Parathyroid adenoma (tissue), 2 donors: ENCODE measurements at regions not wholly inside any gene's neighbourhood (a gene's known extent, or its start where the extent isn't known, plus 50 kb on each side); places are given as distances from the start of the nearest gene placed in this dataset.

Experiments
- H2AFZ ChIP-seq: fragments of 300-600 bp; sonication (generic); one replicate; pipeline ENCODE4 v1.7.0; 2017; ENCODE audit warnings: antibody characterized with exemption, mild to moderate bottlenecking
- H3K27ac ChIP-seq: fragments of 300-600 bp; sonication (generic); one replicate; pipeline ENCODE4 v1.7.0; 2017
- H3K27me3 ChIP-seq: fragments of 300-600 bp; sonication (generic); one replicate; pipeline ENCODE4 v1.7.0; 2017; ENCODE audit warnings: low read length; ENCODE audit not compliant: control insufficient read depth, insufficient read depth
- H3K36me3 ChIP-seq: fragments of 300-600 bp; sonication (generic); one replicate; pipeline ENCODE4 v1.7.0; 2017; ENCODE audit warnings: low read length; ENCODE audit not compliant: control insufficient read depth, insufficient read depth
- H3K4me1 ChIP-seq: fragments of 300-600 bp; sonication (generic); one replicate; pipeline ENCODE4 v1.7.0; 2017; ENCODE audit warnings: control low read depth
- H3K4me2 ChIP-seq: fragments of 300-600 bp; sonication (generic); one replicate; pipeline ENCODE4 v1.7.0; 2017; ENCODE audit warnings: low read length
- H3K4me3 ChIP-seq: fragments of 300-600 bp; sonication (generic); one replicate; pipeline ENCODE4 v1.7.0; 2017; ENCODE audit warnings: low read depth, low read length
- H3K79me2 ChIP-seq: fragments of 300-600 bp; sonication (generic); one replicate; pipeline ENCODE4 v1.7.0; 2017; ENCODE audit warnings: control low read depth
- H3K9ac ChIP-seq: fragments of 300-600 bp; sonication (generic); one replicate; pipeline ENCODE4 v1.7.0; 2017; ENCODE audit warnings: mild to moderate bottlenecking
- H3K9me3 ChIP-seq: fragments of 300-600 bp; sonication (generic); one replicate; pipeline ENCODE4 v1.7.0; 2017; ENCODE audit warnings: low read length; ENCODE audit not compliant: control insufficient read depth
- TF ChIP-seq, protein P1 (sequence below): fragments of 300-600 bp; sonication (generic); IDR thresholded peaks from one replicate; pipeline ENCODE4 v1.7.0; 2017; ENCODE audit warnings: antibody characterized with exemption, mild to moderate bottlenecking
- donor health status: primary hyperparathyroidism.

DNA sequence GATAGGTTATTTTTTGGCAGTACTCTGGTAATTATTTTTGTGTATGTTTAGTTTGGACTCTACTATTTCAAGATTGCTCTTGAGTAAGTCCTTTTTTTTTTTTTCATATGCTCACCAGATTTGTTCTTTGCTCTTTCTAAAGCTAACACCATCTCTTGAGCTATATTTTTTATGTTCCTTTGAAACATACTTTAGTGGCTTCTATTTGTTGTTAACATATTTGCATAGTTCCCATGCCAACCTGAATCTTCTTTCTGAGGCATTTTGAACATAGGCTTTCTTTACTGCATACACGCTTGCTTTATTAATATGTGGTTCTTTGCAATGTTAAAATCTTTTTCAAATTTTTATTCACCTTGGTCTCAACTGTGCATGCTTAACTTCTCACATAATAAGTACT, 1644.9 kb downstream of the SUCLG1 start:
- no peaks in the 10 kb centered on the region for H3K9me3 ChIP-seq
- no peak overlapping the region for H3K27ac ChIP-seq
- peaks cover 2% of the 10 kb centered on the region for H3K36me3 ChIP-seq
- H2AFZ ChIP-seq: no peak overlapping the region
- H3K4me3 ChIP-seq: no peak overlapping the region
- no peak overlapping the region for H3K9ac ChIP-seq
- H3K4me2 ChIP-seq: no peak overlapping the region
- H3K27me3 ChIP-seq: no peaks in the 10 kb centered on the region
- no peaks in the 10 kb centered on the region for H3K4me1 ChIP-seq
- TF ChIP-seq, protein P1, sequence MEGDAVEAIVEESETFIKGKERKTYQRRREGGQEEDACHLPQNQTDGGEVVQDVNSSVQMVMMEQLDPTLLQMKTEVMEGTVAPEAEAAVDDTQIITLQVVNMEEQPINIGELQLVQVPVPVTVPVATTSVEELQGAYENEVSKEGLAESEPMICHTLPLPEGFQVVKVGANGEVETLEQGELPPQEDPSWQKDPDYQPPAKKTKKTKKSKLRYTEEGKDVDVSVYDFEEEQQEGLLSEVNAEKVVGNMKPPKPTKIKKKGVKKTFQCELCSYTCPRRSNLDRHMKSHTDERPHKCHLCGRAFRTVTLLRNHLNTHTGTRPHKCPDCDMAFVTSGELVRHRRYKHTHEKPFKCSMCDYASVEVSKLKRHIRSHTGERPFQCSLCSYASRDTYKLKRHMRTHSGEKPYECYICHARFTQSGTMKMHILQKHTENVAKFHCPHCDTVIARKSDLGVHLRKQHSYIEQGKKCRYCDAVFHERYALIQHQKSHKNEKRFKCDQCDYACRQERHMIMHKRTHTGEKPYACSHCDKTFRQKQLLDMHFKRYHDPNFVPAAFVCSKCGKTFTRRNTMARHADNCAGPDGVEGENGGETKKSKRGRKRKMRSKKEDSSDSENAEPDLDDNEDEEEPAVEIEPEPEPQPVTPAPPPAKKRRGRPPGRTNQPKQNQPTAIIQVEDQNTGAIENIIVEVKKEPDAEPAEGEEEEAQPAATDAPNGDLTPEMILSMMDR: no peak
- H3K79me2 ChIP-seq: no peaks in the 10 kb centered on the region

DNA sequence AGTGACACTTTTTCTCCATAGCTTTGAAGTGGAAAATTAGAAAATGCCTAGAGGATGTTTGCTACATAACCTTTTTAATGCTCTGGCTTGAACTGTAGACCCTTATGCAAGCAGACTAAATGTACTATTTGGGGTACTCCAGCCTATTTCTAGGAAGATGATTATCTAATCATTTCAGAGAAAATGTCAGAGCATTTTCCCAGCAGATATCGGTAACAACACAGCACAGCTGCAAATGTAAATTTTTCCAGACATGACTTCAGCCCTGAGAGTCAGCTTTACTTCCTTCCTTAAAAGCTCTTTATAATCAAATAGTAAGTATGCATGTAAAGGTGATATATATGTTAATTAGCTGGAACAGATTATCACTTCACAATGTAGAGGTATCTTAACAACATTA, 1647.1 kb downstream of the SUCLG1 start:
- no peak overlapping the region for H3K27ac ChIP-seq
- TF ChIP-seq, protein P1: no peak
- H3K4me3 ChIP-seq: no peak overlapping the region
- peaks cover 2% of the 10 kb centered on the region for H3K36me3 ChIP-seq
- H3K4me1 ChIP-seq: no peaks in the 10 kb centered on the region
- no peak overlapping the region for H3K4me2 ChIP-seq
- no peaks in the 10 kb centered on the region for H3K79me2 ChIP-seq
- H3K9me3 ChIP-seq: no peaks in the 10 kb centered on the region
- no peak overlapping the region for H3K9ac ChIP-seq
- no peak overlapping the region for H2AFZ ChIP-seq
- no peaks in the 10 kb centered on the region for H3K27me3 ChIP-seq

DNA sequence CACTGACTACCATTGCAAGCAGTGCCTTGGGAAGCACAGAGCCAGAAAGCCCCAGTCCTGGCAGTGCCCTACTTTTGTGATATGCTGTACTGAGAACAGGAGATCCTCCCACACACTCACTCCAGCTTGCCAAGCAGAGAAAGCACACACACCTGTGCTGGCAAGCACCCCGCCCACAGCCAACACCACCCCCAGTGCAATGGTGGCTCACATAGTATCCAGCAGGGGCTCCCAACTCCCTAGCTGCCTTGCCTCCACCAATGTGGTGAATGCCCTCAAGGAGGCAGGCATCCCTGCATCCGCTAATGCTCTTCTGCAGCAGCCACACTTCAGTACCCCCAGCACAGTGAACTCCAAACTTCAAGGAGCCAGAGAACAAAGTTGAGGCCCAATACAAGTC, 1655.8 kb downstream of the SUCLG1 start:
- no peaks in the 10 kb centered on the region for H3K27me3 ChIP-seq
- no peak overlapping the region for H3K4me3 ChIP-seq
- no peaks in the 10 kb centered on the region for H3K36me3 ChIP-seq
- H3K4me2 ChIP-seq: no peak overlapping the region
- no peaks in the 10 kb centered on the region for H3K79me2 ChIP-seq
- H3K9me3 ChIP-seq: no peaks in the 10 kb centered on the region
- H2AFZ ChIP-seq: no peak overlapping the region
- H3K4me1 ChIP-seq: no peaks in the 10 kb centered on the region
- TF ChIP-seq, protein P1: no peak
- H3K27ac ChIP-seq: no peak overlapping the region
- no peak overlapping the region for H3K9ac ChIP-seq

DNA sequence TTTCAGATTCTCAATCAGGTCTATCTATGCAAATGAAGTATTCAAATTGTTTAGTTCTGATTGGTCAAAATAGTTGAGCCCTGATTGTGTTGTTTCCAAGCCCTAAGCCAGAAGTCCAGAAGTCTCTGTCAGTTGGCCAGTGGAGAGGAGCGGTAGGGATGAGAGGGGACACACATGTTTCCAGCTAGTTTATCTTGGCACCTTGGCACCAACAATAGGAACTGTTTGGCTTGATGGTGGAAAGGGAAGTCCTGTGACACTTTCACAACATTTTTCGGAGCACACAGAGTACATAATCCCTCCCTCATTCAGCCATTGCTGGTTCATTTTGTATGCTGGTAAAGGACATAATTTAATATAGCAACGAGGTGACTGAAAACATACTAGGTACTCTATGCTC, 1661.6 kb downstream of the SUCLG1 start:
- Histone ChIP-seq H3K79me2 (no peaks in the 10 kb centered on the region), H3K4me2 (no peak overlapping the region), H3K4me1 (no peaks in the 10 kb centered on the region), H3K9me3 (no peaks in the 10 kb centered on the region), H3K4me3 (no peak overlapping the region), H2AFZ (no peak overlapping the region), H3K27me3 (no peaks in the 10 kb centered on the region), H3K9ac (no peak overlapping the region), H3K36me3 (no peaks in the 10 kb centered on the region), H3K27ac (no peak overlapping the region)
- TF ChIP-seq, protein P1: no peak

DNA sequence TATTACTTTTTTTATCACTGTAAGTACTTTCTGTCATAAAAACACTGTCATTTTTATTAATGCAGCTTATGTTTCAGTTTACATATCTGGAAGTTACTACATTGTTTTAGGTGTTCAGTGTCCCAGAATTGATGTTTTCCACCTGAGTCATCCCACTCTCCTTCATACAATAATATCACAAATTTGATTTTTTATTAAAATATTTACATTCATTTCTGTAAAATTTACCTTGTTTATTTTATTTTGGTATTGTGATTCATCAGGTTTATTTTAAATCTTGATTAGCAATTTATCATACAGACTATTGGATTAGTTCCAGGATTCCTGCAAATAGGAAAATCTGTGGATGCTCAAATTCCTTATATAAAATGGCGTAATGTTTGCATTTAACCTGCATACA, 1662.9 kb downstream of the SUCLG1 start:
- H3K4me1 ChIP-seq: no peaks in the 10 kb centered on the region
- no peaks in the 10 kb centered on the region for H3K79me2 ChIP-seq
- no peak overlapping the region for H3K4me2 ChIP-seq
- no peaks in the 10 kb centered on the region for H3K27me3 ChIP-seq
- no peak overlapping the region for H2AFZ ChIP-seq
- no peaks in the 10 kb centered on the region for H3K36me3 ChIP-seq
- TF ChIP-seq, protein P1: no peak
- H3K27ac ChIP-seq: no peak overlapping the region
- no peaks in the 10 kb centered on the region for H3K9me3 ChIP-seq
- no peak overlapping the region for H3K9ac ChIP-seq
- no peak overlapping the region for H3K4me3 ChIP-seq
